K562 (cell line): ENCODE measurements at regions not wholly inside any gene's neighbourhood (a gene's known extent, or its start where the extent isn't known, plus 50 kb on each side); places are given as distances from the start of the nearest gene placed in this dataset.

Experiments used
- GATAD2B ChIP-seq: fragments of 450-650 bp; IDR thresholded peaks from 2 replicates; pipeline ENCODE4 v1.6.1; 2017; ENCODE audit warnings: mild to moderate bottlenecking, borderline replicate concordance
- HINFP ChIP-seq: fragments of 450-650 bp; conservative IDR thresholded peaks from 2 replicates; pipeline ENCODE4 v1.6.1; 2016; ENCODE audit warnings: missing genetic modification characterization, low read depth, mild to moderate bottlenecking, control low read depth, missing compliant biosample characterization
- ILK ChIP-seq: fragments of 450-650 bp; IDR thresholded peaks from 2 replicates; pipeline ENCODE4 v1.6.1; 2016; ENCODE audit warnings: missing genetic modification characterization, low read depth, mild to moderate bottlenecking, missing compliant biosample characterization, moderate library complexity, borderline replicate concordance
- IRF2 ChIP-seq: sonication (generic); formaldehyde crosslinking; IDR thresholded peaks from 2 replicates; pipeline ENCODE4 v1.8.1; 2022; ENCODE audit warnings: mild to moderate bottlenecking, missing genetic modification reagents
- MAFK ChIP-seq: IDR thresholded peaks from 2 replicates; pipeline ENCODE4 v1.6.1; 2011; ENCODE audit warnings: low read length, improper control_type of control experiment
- PCBP1 ChIP-seq: fragments of 200-400 bp; formaldehyde crosslinking; IDR thresholded peaks from 2 replicates; pipeline ENCODE4 v1.6.1; 2018; ENCODE audit warnings: mild to moderate bottlenecking, low read depth, low read length; ENCODE audit not compliant: poor library complexity, severe bottlenecking
- RBM14 ChIP-seq: fragments of 200-400 bp; formaldehyde crosslinking; IDR thresholded peaks from 2 replicates; pipeline ENCODE4 v1.6.1; 2018; ENCODE audit warnings: low read depth, mild to moderate bottlenecking, low read length, moderate library complexity, borderline replicate concordance; ENCODE audit not compliant: insufficient read depth
- SP1 ChIP-seq: sonication (generic); formaldehyde crosslinking; IDR thresholded peaks from 2 replicates; pipeline ENCODE4 v1.8.1; 2022; ENCODE audit warnings: mild to moderate bottlenecking, missing genetic modification reagents
- SP2 ChIP-seq: IDR thresholded peaks from 2 replicates; pipeline ENCODE4 v1.6.1; 2011; ENCODE audit warnings: mild to moderate bottlenecking, low read depth, low read length, moderate library complexity; ENCODE audit not compliant: poor library complexity, severe bottlenecking; ENCODE audit errors: extremely low read depth
- TFAP4 ChIP-seq: sonication (generic); formaldehyde crosslinking; IDR thresholded peaks from 2 replicates; pipeline ENCODE4 v1.8.0; 2022; ENCODE audit warnings: missing genetic modification reagents, mild to moderate bottlenecking, moderate library complexity, borderline replicate concordance
- THRB ChIP-seq: fragments of 450-650 bp; formaldehyde crosslinking; conservative IDR thresholded peaks from 2 replicates; pipeline ENCODE4 v1.4.0; 2022; ENCODE audit warnings: mild to moderate bottlenecking, missing genetic modification characterization

- TF ChIP-seq RBM14: no peak
- no peak for TF ChIP-seq SP2
- no peak for TF ChIP-seq SP1 (CRISPR knock-in tag)
- no peak for TF ChIP-seq ILK (tag)
- no peak for TF ChIP-seq IRF2 (CRISPR knock-in tag)
- TF ChIP-seq MAFK: no peak
- TF ChIP-seq PCBP1: no peak
- no peak for TF ChIP-seq THRB (CRISPR knock-in tag)
- TF ChIP-seq TFAP4: no peak
- TF ChIP-seq GATAD2B: no peak
- TF ChIP-seq HINFP (tag): no peak
Observed at GRCh38 chr9:12956805-12957204, 182.0 kb downstream of the LURAP1L start (continued).
